ENCODE measurements at regions not wholly inside any gene's neighbourhood (a gene's known extent, or its start where the extent isn't known, plus 50 kb on each side); places are given as distances from the start of the nearest gene placed in this dataset.

DNA sequence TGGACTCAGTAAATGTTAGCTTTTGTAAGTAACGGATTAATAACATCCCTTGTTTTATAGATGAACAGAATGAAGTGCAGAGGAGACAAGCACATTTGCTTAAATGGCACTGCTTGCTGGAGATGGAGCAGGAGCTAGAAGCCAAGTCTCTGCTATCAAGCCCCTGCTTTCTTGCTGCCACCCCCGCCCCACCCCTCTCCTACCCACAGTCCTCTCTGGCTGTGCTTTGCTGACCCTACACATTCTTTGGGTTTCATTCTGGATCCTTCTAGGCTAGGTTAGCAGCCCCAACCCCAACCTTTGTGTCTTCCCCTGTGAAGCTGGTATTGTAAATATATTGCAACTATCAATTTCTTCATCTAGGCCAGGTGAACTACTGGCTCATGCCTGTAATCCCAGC, 77.5 kb upstream of the CAPZB start:
- DNase-seq (no peak), ATAC-seq (no peak), FAIRE-seq (no peak)
- no peaks in the 10 kb centered on the region for H3K9me3 ChIP-seq
- H3K4me1 ChIP-seq: no peaks in the 10 kb centered on the region
- no peaks in the 10 kb centered on the region for H3K27me3 ChIP-seq
- intact Hi-C loops (cut with DNase I): no loop called here
- H3K27ac ChIP-seq: no peak overlapping the region
- H3K4me3 ChIP-seq: no peak overlapping the region
- TF ChIP-seq CTCF (IDR thresholded peaks at IDR 0.05): no peak
- no peaks in the 10 kb centered on the region for H3K36me3 ChIP-seq
- WGBS, 2 donors: 73 to 89% methylated on average over 2 of the region's 2 CpGs

DNA sequence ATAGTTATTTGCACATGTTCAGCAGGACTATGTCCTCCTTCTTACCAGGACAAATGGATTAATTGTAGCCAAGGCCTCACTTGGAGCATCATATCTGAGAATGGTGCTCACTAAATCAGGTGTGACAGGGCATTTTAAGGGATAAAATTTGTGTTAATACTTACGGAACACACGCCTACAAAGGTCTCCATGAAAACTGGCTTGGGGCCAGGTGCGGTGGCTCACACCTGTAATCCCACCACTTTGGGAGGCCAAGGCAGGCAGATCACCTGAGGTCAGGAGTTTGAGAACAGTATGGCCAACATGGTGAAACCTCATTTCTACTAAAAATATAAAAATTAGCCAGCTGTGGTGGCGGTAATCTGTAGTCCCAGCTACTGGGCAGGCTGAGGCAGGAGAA, 75.1 kb upstream of the CAPZB start:
- intact Hi-C loops (cut with DNase I): no loop called here
- Histone ChIP-seq H3K36me3 (no peaks in the 10 kb centered on the region), H3K4me1 (no peaks in the 10 kb centered on the region), H3K9me3 (no peaks in the 10 kb centered on the region), H3K27ac (no peak overlapping the region), H3K4me3 (no peak overlapping the region), H3K27me3 (no peaks in the 10 kb centered on the region)
- DNase-seq (no peak), ATAC-seq (no peak), FAIRE-seq (no peak)
- WGBS, 2 donors: 87 to 91% methylated on average over 4 of the region's 4 CpGs
- TF ChIP-seq CTCF (IDR thresholded peaks at IDR 0.05): no peak

GRCh38 chr1:19559641-19560040, 74.3 kb upstream of the CAPZB start:
- Histone ChIP-seq H3K27ac (no peak overlapping the region), H3K27me3 (no peaks in the 10 kb centered on the region), H3K4me3 (no peak overlapping the region), H3K4me1 (no peaks in the 10 kb centered on the region), H3K36me3 (no peaks in the 10 kb centered on the region), H3K9me3 (no peaks in the 10 kb centered on the region)
- ATAC-seq (no peak), FAIRE-seq (no peak), DNase-seq (no peak)
- no peak for TF ChIP-seq CTCF (IDR thresholded peaks at IDR 0.05)
- intact Hi-C loops (cut with DNase I): no loop called here
- 69 to 79% methylated on average over 2 of the region's 2 CpGs for WGBS, 2 donors

DNA sequence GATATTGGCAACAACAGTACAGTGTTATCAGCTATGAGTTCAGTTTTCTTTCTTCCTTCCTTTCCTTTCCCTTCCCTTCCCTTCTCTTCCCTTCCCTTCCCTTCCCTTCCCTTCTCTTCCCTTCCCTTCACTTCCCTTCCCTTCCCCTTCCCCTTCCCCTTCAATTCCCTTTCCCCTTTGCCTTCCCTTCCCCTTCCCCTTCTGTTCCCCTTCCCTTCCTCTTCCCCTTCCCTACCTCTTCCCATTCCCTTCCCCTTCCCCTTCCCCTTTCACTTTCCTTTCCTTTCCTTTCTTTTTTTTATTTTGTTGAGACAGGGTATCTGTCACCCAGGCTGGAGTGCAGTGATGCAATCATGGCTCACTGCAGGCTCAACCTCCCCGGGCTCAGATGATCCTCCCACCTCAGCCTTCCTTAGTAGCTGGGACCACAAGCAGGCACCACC, 72.3 kb upstream of the CAPZB start:
- no peak for DNase-seq
- H3K4me3 ChIP-seq: no peak overlapping the region
- TF ChIP-seq CTCF (IDR thresholded peaks at IDR 0.05): no peak
- H3K4me1 ChIP-seq: no peaks in the 10 kb centered on the region
- H3K9me3 ChIP-seq: no peaks in the 10 kb centered on the region
- intact Hi-C loops (cut with DNase I): no loop called here
- H3K27me3 ChIP-seq: no peaks in the 10 kb centered on the region
- ATAC-seq: no peak
- WGBS, 2 donors: 59 to 74% methylated on average over 1 of the region's 1 CpG
- no peaks in the 10 kb centered on the region for H3K36me3 ChIP-seq
- no peak for FAIRE-seq
- H3K27ac ChIP-seq: no peak overlapping the region

DNA sequence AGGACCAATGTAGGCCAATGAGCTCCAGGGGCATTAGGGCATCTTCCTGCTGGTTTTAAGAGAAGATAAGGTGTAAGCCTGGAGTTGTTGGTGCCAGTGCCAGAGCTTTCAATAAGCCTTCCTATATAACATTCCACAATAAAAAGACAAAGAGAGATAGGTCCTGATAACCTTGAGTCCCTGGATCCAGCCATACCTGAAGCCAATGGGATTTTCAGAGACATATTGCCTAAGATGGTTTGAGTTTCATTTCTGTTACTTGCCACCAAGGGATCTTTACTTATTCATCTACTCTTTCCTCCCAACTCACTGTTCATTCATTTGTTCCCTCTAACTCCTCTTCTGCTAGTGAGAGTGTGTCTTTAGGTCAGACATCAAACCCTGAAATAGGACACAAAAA, 68.8 kb upstream of the CAPZB start:
- intact Hi-C loops (cut with DNase I): no loop called here
- H3K36me3 ChIP-seq: no peaks in the 10 kb centered on the region
- H3K27ac ChIP-seq: no peak overlapping the region
- no peak for ATAC-seq
- H3K9me3 ChIP-seq: no peaks in the 10 kb centered on the region
- no peak overlapping the region for H3K4me3 ChIP-seq
- H3K4me1 ChIP-seq: no peaks in the 10 kb centered on the region
- H3K27me3 ChIP-seq: no peaks in the 10 kb centered on the region
- no peak for TF ChIP-seq CTCF (IDR thresholded peaks at IDR 0.05)
- FAIRE-seq: no peak
- no peak for DNase-seq
